Osteocyte (in vitro differentiated cells): ENCODE measurements at regions not wholly inside any gene's neighbourhood (a gene's known extent, or its start where the extent isn't known, plus 50 kb on each side); places are given as distances from the start of the nearest gene placed in this dataset.

Experiments
- DNase-seq: peaks from one replicate; pipeline ENCODE4 v3.0.0; 2021; ENCODE audit warnings: mixed read lengths; ENCODE audit not compliant: unreplicated experiment; ENCODE audit errors: extremely low spot score
- H3K27ac Mint-ChIP-seq: one replicate; pipeline ENCODE4 v1.8.0; 2021; ENCODE audit warnings: mild to moderate bottlenecking, mixed read lengths; ENCODE audit not compliant: unreplicated experiment
- H3K27me3 Mint-ChIP-seq: one replicate; pipeline ENCODE4 v1.8.0; 2021; ENCODE audit warnings: mixed read lengths; ENCODE audit not compliant: unreplicated experiment
- H3K36me3 Mint-ChIP-seq: one replicate; pipeline ENCODE4 v1.8.0; 2021; ENCODE audit warnings: mixed read lengths; ENCODE audit not compliant: unreplicated experiment
- H3K4me1 Mint-ChIP-seq: one replicate; pipeline ENCODE4 v1.8.0; 2021; ENCODE audit warnings: mixed read lengths; ENCODE audit not compliant: unreplicated experiment
- H3K4me3 Mint-ChIP-seq: one replicate; pipeline ENCODE4 v1.8.0; 2021; ENCODE audit warnings: mild to moderate bottlenecking, moderate library complexity, mixed read lengths; ENCODE audit not compliant: unreplicated experiment
- H3K9me3 Mint-ChIP-seq: one replicate; pipeline ENCODE4 v1.8.0; 2021; ENCODE audit warnings: mixed read lengths; ENCODE audit not compliant: unreplicated experiment
- CTCF ChIP-seq: fragments of 200-600 bp; sonication (generic); IDR thresholded peaks from 2 replicates; pipeline ENCODE4 v1.5.0; 2021; ENCODE audit warnings: antibody characterized with exemption, mild to moderate bottlenecking, moderate library complexity

- no peaks in the 10 kb centered on the region for H3K36me3 Mint-ChIP-seq
- peaks cover 18% of the 10 kb centered on the region for H3K4me1 Mint-ChIP-seq
- H3K9me3 Mint-ChIP-seq = no peaks in the 10 kb centered on the region
- DNase-seq = no peak
- no peaks in the 10 kb centered on the region for H3K27me3 Mint-ChIP-seq
- H3K4me3 Mint-ChIP-seq = no peak overlapping the region
- no peak for TF ChIP-seq CTCF
- no peak overlapping the region for H3K27ac Mint-ChIP-seq
These were observed 115.0 kb upstream of the TBL1X start for GRCh38 chrX:9349572-9350494.

GRCh38 chrX:9351126-9351525 is 113.7 kb upstream of the TBL1X start:
- Mint-ChIP-seq H3K27me3 (no peaks in the 10 kb centered on the region), H3K9me3 (peaks cover 4% of the 10 kb centered on the region), H3K4me3 (no peak overlapping the region), H3K27ac (no peak overlapping the region), H3K36me3 (no peaks in the 10 kb centered on the region), H3K4me1 (peaks cover 18% of the 10 kb centered on the region)
- no peak for TF ChIP-seq CTCF
- DNase-seq = no peak

- Mint-ChIP-seq H3K4me1 (peaks cover 18% of the 10 kb centered on the region), H3K27me3 (no peaks in the 10 kb centered on the region), H3K4me3 (no peak overlapping the region), H3K9me3 (peaks cover 4% of the 10 kb centered on the region), H3K27ac (no peak overlapping the region), H3K36me3 (no peaks in the 10 kb centered on the region)
- no peak for TF ChIP-seq CTCF
- DNase-seq = no peak
These were observed 112.6 kb upstream of the TBL1X start for GRCh38 chrX:9352243-9352642.

- Mint-ChIP-seq H3K27me3 (no peaks in the 10 kb centered on the region), H3K4me1 (peaks cover 18% of the 10 kb centered on the region), H3K9me3 (peaks cover 4% of the 10 kb centered on the region), H3K27ac (peak overlapping the region; percentile 31), H3K4me3 (no peak overlapping the region), H3K36me3 (no peaks in the 10 kb centered on the region)
- TF ChIP-seq CTCF = no peak
- DNase-seq = no peak
These were observed 112.0 kb upstream of the TBL1X start for GRCh38 chrX:9352694-9353411.

GRCh38 chrX:9354918-9355317 is 109.9 kb upstream of the TBL1X start:
- peaks cover 7% of the 10 kb centered on the region for H3K4me1 Mint-ChIP-seq
- peaks cover 7% of the 10 kb centered on the region for H3K9me3 Mint-ChIP-seq
- H3K4me3 Mint-ChIP-seq = no peak overlapping the region
- no peak for DNase-seq
- TF ChIP-seq CTCF = no peak
- no peaks in the 10 kb centered on the region for H3K27me3 Mint-ChIP-seq
- H3K27ac Mint-ChIP-seq = no peak overlapping the region
- no peaks in the 10 kb centered on the region for H3K36me3 Mint-ChIP-seq
